ENCODE measurements at regions not wholly inside any gene's neighbourhood (a gene's known extent, or its start where the extent isn't known, plus 50 kb on each side); places are given as distances from the start of the nearest gene placed in this dataset.

DNA sequence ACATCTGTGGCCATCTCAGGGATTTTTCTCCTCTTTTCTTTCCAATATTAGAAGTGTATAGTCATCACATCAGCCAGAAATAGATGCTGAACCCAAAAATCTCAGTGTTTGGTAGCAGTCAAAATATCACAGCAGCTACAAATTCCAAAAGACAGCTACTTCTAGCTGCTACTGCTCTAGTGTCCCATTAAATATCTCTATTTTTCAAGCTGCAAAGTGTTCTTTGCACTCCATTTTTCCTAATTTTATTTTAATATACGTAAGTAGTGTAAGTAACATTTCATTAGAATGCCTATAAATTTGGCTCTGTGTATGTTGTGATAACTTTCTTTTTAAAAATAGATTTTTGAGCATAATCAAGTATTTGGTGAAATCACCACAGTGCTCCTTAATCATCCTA, 967.3 kb downstream of the BCL11A start:
- DNase-seq (ENCODE audit: low read depth) = no peak
- H3K4me3 ChIP-seq (ENCODE audit: low read length) = no peak overlapping the region
- TF ChIP-seq, protein P1, sequence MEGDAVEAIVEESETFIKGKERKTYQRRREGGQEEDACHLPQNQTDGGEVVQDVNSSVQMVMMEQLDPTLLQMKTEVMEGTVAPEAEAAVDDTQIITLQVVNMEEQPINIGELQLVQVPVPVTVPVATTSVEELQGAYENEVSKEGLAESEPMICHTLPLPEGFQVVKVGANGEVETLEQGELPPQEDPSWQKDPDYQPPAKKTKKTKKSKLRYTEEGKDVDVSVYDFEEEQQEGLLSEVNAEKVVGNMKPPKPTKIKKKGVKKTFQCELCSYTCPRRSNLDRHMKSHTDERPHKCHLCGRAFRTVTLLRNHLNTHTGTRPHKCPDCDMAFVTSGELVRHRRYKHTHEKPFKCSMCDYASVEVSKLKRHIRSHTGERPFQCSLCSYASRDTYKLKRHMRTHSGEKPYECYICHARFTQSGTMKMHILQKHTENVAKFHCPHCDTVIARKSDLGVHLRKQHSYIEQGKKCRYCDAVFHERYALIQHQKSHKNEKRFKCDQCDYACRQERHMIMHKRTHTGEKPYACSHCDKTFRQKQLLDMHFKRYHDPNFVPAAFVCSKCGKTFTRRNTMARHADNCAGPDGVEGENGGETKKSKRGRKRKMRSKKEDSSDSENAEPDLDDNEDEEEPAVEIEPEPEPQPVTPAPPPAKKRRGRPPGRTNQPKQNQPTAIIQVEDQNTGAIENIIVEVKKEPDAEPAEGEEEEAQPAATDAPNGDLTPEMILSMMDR (conservative IDR thresholded peaks at IDR 0.05; ENCODE audit: low read length) = no peak

DNA sequence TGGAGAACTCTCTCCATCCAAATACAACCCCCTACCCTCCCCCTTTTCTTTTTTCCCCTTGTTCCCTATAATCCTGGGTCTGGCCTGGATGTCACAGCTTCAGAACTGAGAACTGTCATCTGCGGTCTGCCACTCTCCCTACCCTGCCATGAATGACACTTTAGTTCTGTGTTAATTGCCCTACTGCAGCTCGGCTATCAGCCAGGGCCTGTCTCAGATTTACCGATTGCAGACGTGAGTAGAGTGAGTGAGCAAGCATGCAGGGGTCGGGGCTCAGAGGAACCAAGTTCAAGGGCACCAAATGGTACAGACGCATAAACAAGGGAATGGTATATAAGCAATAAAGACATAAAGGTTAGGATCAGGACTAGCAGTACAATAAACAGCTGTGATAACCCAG, 967.8 kb downstream of the BCL11A start:
- TF ChIP-seq, protein P1 (conservative IDR thresholded peaks at IDR 0.05; ENCODE audit: low read length) = no peak
- DNase-seq (ENCODE audit: low read depth) = no peak

DNA sequence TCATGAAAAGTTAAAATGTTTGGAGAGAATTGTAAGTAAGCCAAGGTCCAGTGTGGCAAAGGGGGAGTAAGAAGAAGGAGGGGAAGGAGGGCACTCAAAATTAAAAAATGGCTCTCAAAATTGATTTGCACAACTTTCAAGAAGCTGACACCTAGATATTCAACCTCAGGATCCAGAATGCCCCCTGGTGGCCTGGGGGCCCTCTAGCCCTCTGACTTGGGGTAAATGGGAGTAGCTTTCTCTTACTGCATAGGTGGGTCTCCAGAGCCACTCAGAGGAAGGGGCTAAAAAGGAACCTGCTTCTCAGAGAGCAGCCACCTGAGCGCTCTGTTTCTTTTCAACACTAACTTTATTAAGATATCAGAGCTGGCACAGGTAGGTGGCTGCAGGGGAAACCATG, 968.5 kb downstream of the BCL11A start:
- no peak for DNase-seq (ENCODE audit: low read depth)
- TF ChIP-seq, protein P1 (conservative IDR thresholded peaks at IDR 0.05; ENCODE audit: low read length) = no peak
- no peak overlapping the region for H3K4me3 ChIP-seq (ENCODE audit: low read length)

More for the DNA sequence above, 967.8 kb downstream of the BCL11A start:
- H3K4me3 ChIP-seq (ENCODE audit: low read length) = no peak overlapping the region

DNA sequence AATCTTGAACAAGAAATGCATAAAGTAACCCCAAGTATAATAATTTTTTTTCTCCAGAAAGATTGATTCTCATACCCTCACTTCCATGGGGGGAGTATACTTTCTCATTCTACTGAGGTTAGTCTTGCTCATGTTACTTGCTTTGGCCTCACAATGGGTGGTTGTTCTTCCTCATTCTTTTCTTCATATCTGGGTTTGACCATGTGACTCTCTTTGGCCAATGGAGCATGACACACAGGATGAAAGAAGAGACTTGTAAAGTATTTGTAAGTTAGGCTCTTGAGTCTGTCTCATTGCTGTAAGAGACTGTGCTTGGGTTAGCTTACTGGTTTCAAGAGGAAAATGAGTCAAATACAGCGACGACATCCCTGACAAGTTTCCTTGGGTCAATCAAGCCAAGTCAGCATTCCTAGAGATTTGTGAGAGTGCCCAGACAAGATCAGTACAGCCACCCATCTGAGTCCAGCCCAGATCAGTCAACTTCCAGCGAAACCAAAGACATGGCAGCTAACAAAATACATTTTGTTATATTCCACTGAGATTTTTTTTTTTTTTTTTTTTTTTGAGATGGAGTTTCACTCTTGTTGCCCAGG, 970.2 kb downstream of the BCL11A start:
- TF ChIP-seq, protein P1 (conservative IDR thresholded peaks at IDR 0.05; ENCODE audit: low read length) = no peak
- H3K4me3 ChIP-seq (ENCODE audit: low read length) = no peak overlapping the region
- no peak for DNase-seq (ENCODE audit: low read depth)

DNA sequence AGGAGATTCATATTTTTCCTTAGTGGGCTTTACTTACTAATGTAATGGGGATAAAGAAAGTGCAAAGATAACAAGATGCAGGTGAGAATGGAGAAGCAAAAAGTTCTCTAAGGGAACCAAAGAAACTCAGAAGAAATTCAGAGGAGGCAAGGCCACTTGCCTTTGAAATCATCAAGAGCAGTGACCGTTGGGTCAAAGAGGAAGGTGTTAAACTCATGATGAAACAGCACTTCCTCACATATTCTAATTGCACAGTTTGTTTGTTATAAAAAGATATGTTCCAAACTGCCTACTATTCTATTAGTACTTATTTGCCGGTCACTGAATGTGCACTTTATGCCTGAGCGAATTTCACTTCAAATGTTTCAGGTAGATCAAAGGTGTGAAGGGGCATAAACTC, 975.1 kb downstream of the BCL11A start:
- H3K4me3 ChIP-seq (ENCODE audit: low read length) = no peak overlapping the region
- TF ChIP-seq, protein P1 (conservative IDR thresholded peaks at IDR 0.05; ENCODE audit: low read length) = no peak
- DNase-seq (ENCODE audit: low read depth) = no peak

DNA sequence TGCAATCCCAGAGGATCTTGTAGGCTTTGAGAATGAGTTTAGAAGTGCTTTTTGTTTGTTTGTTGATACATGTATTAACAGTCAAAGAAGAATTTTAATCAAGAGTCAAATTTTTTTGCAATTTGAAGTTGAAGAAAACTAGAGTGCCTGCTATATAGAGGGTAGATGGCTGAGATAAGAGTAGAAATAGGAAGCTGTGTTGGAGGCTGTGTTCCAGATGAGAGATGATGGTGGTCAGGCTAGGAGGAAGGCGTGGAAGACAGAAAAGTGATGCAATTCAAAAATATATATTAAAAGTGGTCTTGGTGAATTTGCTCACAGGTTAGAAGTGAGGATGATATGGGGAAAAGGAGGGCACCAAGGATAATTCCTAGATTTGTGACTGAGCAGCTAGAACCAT, 978.3 kb downstream of the BCL11A start:
- H3K4me3 ChIP-seq (ENCODE audit: low read length) = no peak overlapping the region
- DNase-seq (ENCODE audit: low read depth) = no peak
- TF ChIP-seq, protein P1 (conservative IDR thresholded peaks at IDR 0.05; ENCODE audit: low read length) = no peak

DNA sequence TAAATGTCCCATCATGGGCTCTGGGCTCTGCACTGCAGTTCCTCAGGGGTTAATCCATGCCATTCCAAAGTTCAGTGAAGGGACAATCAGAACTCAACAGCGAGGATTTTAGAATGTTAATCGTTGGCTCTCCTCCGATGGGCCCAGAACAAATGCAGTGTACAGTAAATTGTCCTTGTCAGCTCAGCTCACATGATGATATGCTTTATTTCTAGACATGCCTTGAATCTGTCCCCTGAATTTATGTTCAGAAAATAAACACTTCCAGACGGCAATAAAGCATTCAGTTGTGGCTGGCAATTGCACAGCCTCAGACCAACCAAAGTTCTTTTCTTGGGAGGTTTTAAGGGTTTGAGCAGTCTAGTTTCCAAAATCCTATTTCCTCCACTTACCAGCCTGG, 981.2 kb downstream of the BCL11A start:
- H3K4me3 ChIP-seq (ENCODE audit: low read length) = no peak overlapping the region
- DNase-seq (ENCODE audit: low read depth) = no peak

More for the DNA sequence above, 981.2 kb downstream of the BCL11A start:
- TF ChIP-seq, protein P1 (conservative IDR thresholded peaks at IDR 0.05; ENCODE audit: low read length) = no peak
